IPS-15b (cell line): ENCODE measurements at regions not wholly inside any gene's neighbourhood (a gene's known extent, or its start where the extent isn't known, plus 50 kb on each side); places are given as distances from the start of the nearest gene placed in this dataset.
"Not testable (repeated sequence)": the region's sequence is repeated elsewhere in the genome, so short reads cannot be mapped to it uniquely, and the experiment has no call there.

Experiments used
- H3K27me3 ChIP-seq: one replicate; pipeline ENCODE4 v1.6.1; 2013; ENCODE audit warnings: low read length; ENCODE audit not compliant: control insufficient read depth, insufficient read depth
- H3K36me3 ChIP-seq: one replicate; pipeline ENCODE4 v1.6.1; 2013; ENCODE audit warnings: low read length; ENCODE audit not compliant: control insufficient read depth, insufficient read depth
- H3K4me1 ChIP-seq: one replicate; pipeline ENCODE4 v1.6.1; 2013; ENCODE audit warnings: mild to moderate bottlenecking, low read length; ENCODE audit not compliant: control insufficient read depth, insufficient read depth
- H3K4me3 ChIP-seq: one replicate; pipeline ENCODE4 v1.5.1; 2013; ENCODE audit warnings: low read depth, low read length
- H3K9ac ChIP-seq: one replicate; pipeline ENCODE4 v1.6.1; 2013; ENCODE audit warnings: low read depth, mild to moderate bottlenecking, low read length
- H3K9me3 ChIP-seq: one replicate; pipeline ENCODE4 v1.6.1; 2013; ENCODE audit warnings: mild to moderate bottlenecking, low read length; ENCODE audit not compliant: control insufficient read depth, insufficient read depth

GRCh38 chr13:26485786-26486185, 71.7 kb upstream of the WASF3 start:
- Histone ChIP-seq H3K9ac (no peak overlapping the region), H3K4me3 (no peak overlapping the region)

GRCh38 chr13:26486550-26486949, 70.9 kb upstream of the WASF3 start:
- no peaks in the 10 kb centered on the region for H3K27me3 ChIP-seq
- no peaks in the 10 kb centered on the region for H3K4me1 ChIP-seq
- H3K36me3 ChIP-seq, result no peaks in the 10 kb centered on the region
- H3K9ac ChIP-seq, result no peak overlapping the region
- no peaks in the 10 kb centered on the region for H3K9me3 ChIP-seq
- H3K4me3 ChIP-seq, result no peak overlapping the region

More at GRCh38 chr13:26485786-26486185, 71.7 kb upstream of the WASF3 start:
- Histone ChIP-seq H3K36me3 (no peaks in the 10 kb centered on the region), H3K4me1 (no peaks in the 10 kb centered on the region), H3K9me3 (no peaks in the 10 kb centered on the region), H3K27me3 (no peaks in the 10 kb centered on the region)

- H3K9me3 ChIP-seq, result no peaks in the 10 kb centered on the region
- no peaks in the 10 kb centered on the region for H3K27me3 ChIP-seq
- H3K4me1 ChIP-seq, result no peaks in the 10 kb centered on the region
- H3K36me3 ChIP-seq, result no peaks in the 10 kb centered on the region
- no peak overlapping the region for H3K9ac ChIP-seq
- H3K4me3 ChIP-seq, result no peak overlapping the region
These were observed 69.7 kb upstream of the WASF3 start for GRCh38 chr13:26487781-26488180.

- no peaks in the 10 kb centered on the region for H3K4me1 ChIP-seq
- H3K36me3 ChIP-seq, result no peaks in the 10 kb centered on the region
- no peaks in the 10 kb centered on the region for H3K27me3 ChIP-seq
- H3K9ac ChIP-seq, result no peak overlapping the region
- H3K4me3 ChIP-seq, result no peak overlapping the region
- no peaks in the 10 kb centered on the region for H3K9me3 ChIP-seq
These were observed 69.1 kb upstream of the WASF3 start for GRCh38 chr13:26488236-26489003.

- H3K36me3 ChIP-seq, H3K9ac ChIP-seq, H3K4me1 ChIP-seq, H3K4me3 ChIP-seq, H3K27me3 ChIP-seq, H3K9me3 ChIP-seq: not testable (repeated sequence)
These were observed 65.2 kb upstream of the WASF3 start for GRCh38 chr13:26492301-26492700.

GRCh38 chr13:26494571-26495195, 62.8 kb upstream of the WASF3 start:
- no peaks in the 10 kb centered on the region for H3K27me3 ChIP-seq
- H3K36me3 ChIP-seq, result no peaks in the 10 kb centered on the region
- H3K9me3 ChIP-seq, result no peaks in the 10 kb centered on the region
- no peak overlapping the region for H3K9ac ChIP-seq
- no peak overlapping the region for H3K4me3 ChIP-seq
- H3K4me1 ChIP-seq, result no peaks in the 10 kb centered on the region

- Histone ChIP-seq H3K27me3 (no peaks in the 10 kb centered on the region), H3K9ac (no peak overlapping the region), H3K4me1 (no peaks in the 10 kb centered on the region), H3K9me3 (no peaks in the 10 kb centered on the region), H3K4me3 (no peak overlapping the region), H3K36me3 (no peaks in the 10 kb centered on the region)
These were observed 61.7 kb upstream of the WASF3 start for GRCh38 chr13:26495750-26496149.

- no peak overlapping the region for H3K9ac ChIP-seq
- no peak overlapping the region for H3K4me3 ChIP-seq
- no peaks in the 10 kb centered on the region for H3K27me3 ChIP-seq
- no peaks in the 10 kb centered on the region for H3K4me1 ChIP-seq
- H3K36me3 ChIP-seq, result no peaks in the 10 kb centered on the region
- no peaks in the 10 kb centered on the region for H3K9me3 ChIP-seq
These were observed 59.4 kb upstream of the WASF3 start for GRCh38 chr13:26497968-26498511.

GRCh38 chr13:26498656-26499601, 58.6 kb upstream of the WASF3 start:
- Histone ChIP-seq H3K9me3 (no peaks in the 10 kb centered on the region), H3K4me1 (no peaks in the 10 kb centered on the region), H3K27me3 (no peaks in the 10 kb centered on the region), H3K9ac (no peak overlapping the region), H3K36me3 (no peaks in the 10 kb centered on the region), H3K4me3 (no peak overlapping the region)

GRCh38 chr13:26500618-26501320, 56.7 kb upstream of the WASF3 start:
- Histone ChIP-seq H3K4me1 (no peaks in the 10 kb centered on the region), H3K9ac (no peak overlapping the region), H3K9me3 (no peaks in the 10 kb centered on the region), H3K27me3 (no peaks in the 10 kb centered on the region), H3K36me3 (no peaks in the 10 kb centered on the region), H3K4me3 (no peak overlapping the region)

GRCh38 chr13:26501641-26502040, 55.8 kb upstream of the WASF3 start:
- no peak overlapping the region for H3K9ac ChIP-seq
- H3K4me1 ChIP-seq, result no peaks in the 10 kb centered on the region
- H3K27me3 ChIP-seq, result no peaks in the 10 kb centered on the region
- H3K36me3 ChIP-seq, result no peaks in the 10 kb centered on the region
- no peaks in the 10 kb centered on the region for H3K9me3 ChIP-seq
- H3K4me3 ChIP-seq, result no peak overlapping the region
